K562 (cell line): ENCODE measurements at regions not wholly inside any gene's neighbourhood (a gene's known extent, or its start where the extent isn't known, plus 50 kb on each side); places are given as distances from the start of the nearest gene placed in this dataset.

Experiments used
- DDX20 ChIP-seq: fragments of 450-650 bp; IDR thresholded peaks from 2 replicates; pipeline ENCODE4 v1.6.1; 2016; ENCODE audit warnings: missing genetic modification characterization, low read depth, mild to moderate bottlenecking, missing compliant biosample characterization, moderate library complexity
- HDGF ChIP-seq: fragments of 450-650 bp; IDR thresholded peaks from 2 replicates; pipeline ENCODE4 v1.6.1; 2016
- IRF2 ChIP-seq: sonication (generic); formaldehyde crosslinking; IDR thresholded peaks from 2 replicates; pipeline ENCODE4 v1.8.1; 2022; ENCODE audit warnings: mild to moderate bottlenecking, missing genetic modification reagents
- KLF6 ChIP-seq: fragments of 250-450 bp; sonication (Bioruptor Pico); IDR thresholded peaks from 2 replicates; pipeline ENCODE4 v1.4.0; 2020; ENCODE audit warnings: mild to moderate bottlenecking, moderate library complexity, borderline replicate concordance
- MCM7 ChIP-seq, 2 experiments: fragments of 450-650 bp; IDR thresholded peaks; 2 replicates each; pipeline ENCODE4 v1.6.1; 2016 to 2018
- NCOA1 ChIP-seq: fragments of 450-650 bp; IDR thresholded peaks from 2 replicates; pipeline ENCODE4 v1.6.1; 2016; ENCODE audit warnings: low read depth
- PHF8 ChIP-seq: fragments of 200-600 bp; sonication (generic); IDR thresholded peaks from 2 replicates; pipeline ENCODE4 v1.6.1; 2012; ENCODE audit warnings: mixed run types, mild to moderate bottlenecking, inconsistent platforms, low read length, moderate library complexity, borderline replicate concordance
- SRSF7 ChIP-seq: fragments of 200-400 bp; formaldehyde crosslinking; optimal IDR thresholded peaks from 2 replicates; pipeline ENCODE3; 2017; ENCODE audit warnings: mild to moderate bottlenecking, low read depth, low read length
- ZFX ChIP-seq: sonication (generic); formaldehyde crosslinking; IDR thresholded peaks from 2 replicates; pipeline ENCODE4 v1.8.0; 2022; ENCODE audit warnings: mild to moderate bottlenecking, missing genetic modification reagents, moderate library complexity
- ZNF384 ChIP-seq: IDR thresholded peaks from 2 replicates; pipeline ENCODE4 v1.6.1; 2012; ENCODE audit warnings: low read depth, low read length, improper control_type of control experiment
- TF ChIP-seq, protein P1 (sequence below), 2 experiments: fragments of 450-650 bp in 1 of 2; IDR thresholded peaks; 2 replicates each; pipeline ENCODE4 v1.6.1; 2011 to 2017; ENCODE audit warnings: low read depth in 2 of 2, antibody characterized with exemption in 1 of 2, borderline replicate concordance in 1 of 2, low read length in 1 of 2, mild to moderate bottlenecking in 1 of 2, mixed read lengths in 1 of 2; ENCODE audit not compliant: control insufficient read depth in 1 of 2
- TF ChIP-seq, protein P2 (sequence below): fragments of 450-650 bp; IDR thresholded peaks from 2 replicates; pipeline ENCODE4 v1.6.1; 2017; ENCODE audit warnings: antibody characterized with exemption, mild to moderate bottlenecking
- TF ChIP-seq, protein P3 (sequence below): fragments of 450-650 bp; IDR thresholded peaks from 2 replicates; pipeline ENCODE4 v1.6.1; 2018; ENCODE audit warnings: mild to moderate bottlenecking, low read depth; ENCODE audit not compliant: partially characterized antibody
- TF ChIP-seq, protein P4 (sequence below): sonication (generic); formaldehyde crosslinking; IDR thresholded peaks from 2 replicates; pipeline ENCODE4 v1.8.0; 2022; ENCODE audit warnings: mild to moderate bottlenecking, low read depth, missing genetic modification reagents
- TF ChIP-seq, protein P5 (sequence below), 2 experiments: fragments of 450-650 bp; conservative IDR thresholded peaks; 2 replicates each; pipeline ENCODE4 v1.6.1; 2017; ENCODE audit warnings: mild to moderate bottlenecking in 2 of 2, moderate library complexity in 2 of 2

DNA sequence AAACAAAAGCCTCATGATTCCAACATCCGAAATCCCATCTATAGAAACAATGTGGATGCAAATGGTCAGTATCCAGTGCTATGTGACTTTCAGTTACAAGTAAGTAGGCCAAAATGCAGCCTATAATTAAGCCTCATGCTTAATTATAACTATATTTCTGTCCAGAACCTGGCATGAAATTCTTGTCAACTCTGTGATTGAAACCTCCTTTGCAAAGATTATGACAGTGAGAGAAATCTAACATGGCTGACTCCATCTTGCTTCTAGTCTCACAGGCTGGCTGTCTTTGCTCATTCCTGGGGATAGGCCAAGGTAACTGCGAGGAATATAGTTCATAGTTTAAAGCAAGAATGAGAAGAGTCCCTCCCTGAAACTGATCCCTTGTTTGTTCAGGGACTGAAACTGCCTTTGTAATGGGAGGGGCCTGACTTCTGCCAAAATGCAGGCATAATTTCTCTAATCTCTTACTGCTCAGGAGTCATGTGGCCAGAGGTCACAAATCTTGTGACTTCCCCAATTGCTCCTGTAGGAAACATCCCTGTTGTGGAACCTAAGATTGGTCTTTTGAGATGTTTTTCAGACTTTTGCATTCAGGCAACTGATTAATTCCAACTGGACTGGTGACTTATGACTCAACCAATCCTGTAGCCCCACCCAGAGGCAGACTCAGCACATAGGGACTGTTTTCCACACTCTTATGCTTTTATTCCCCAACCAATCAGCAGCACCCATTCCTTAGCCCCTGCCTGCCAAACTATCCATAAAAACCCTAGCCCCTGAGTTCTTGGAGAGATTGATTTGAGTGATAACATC, 84.5 kb upstream of the TLK1 start (continued):
- TF ChIP-seq ZNF384 (no peak), PHF8 (no peak), ZFX (CRISPR knock-in tag) (peak; percentile 49; the same call in 1 of the 2 replicates), MCM7 (IDR thresholded peaks at IDR 0.05) (no peak), HDGF (no peak), IRF2 (CRISPR knock-in tag) (no peak), NCOA1 (no peak), KLF6 (CRISPR knock-in tag) (peak; percentile 61; the same call in 1 of the 2 replicates), SRSF7 (no peak), DDX20 (tag) (peak; percentile 93)
- TF ChIP-seq, protein P1, sequence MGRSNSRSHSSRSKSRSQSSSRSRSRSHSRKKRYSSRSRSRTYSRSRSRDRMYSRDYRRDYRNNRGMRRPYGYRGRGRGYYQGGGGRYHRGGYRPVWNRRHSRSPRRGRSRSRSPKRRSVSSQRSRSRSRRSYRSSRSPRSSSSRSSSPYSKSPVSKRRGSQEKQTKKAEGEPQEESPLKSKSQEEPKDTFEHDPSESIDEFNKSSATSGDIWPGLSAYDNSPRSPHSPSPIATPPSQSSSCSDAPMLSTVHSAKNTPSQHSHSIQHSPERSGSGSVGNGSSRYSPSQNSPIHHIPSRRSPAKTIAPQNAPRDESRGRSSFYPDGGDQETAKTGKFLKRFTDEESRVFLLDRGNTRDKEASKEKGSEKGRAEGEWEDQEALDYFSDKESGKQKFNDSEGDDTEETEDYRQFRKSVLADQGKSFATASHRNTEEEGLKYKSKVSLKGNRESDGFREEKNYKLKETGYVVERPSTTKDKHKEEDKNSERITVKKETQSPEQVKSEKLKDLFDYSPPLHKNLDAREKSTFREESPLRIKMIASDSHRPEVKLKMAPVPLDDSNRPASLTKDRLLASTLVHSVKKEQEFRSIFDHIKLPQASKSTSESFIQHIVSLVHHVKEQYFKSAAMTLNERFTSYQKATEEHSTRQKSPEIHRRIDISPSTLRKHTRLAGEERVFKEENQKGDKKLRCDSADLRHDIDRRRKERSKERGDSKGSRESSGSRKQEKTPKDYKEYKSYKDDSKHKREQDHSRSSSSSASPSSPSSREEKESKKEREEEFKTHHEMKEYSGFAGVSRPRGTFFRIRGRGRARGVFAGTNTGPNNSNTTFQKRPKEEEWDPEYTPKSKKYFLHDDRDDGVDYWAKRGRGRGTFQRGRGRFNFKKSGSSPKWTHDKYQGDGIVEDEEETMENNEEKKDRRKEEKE (IDR thresholded peaks at IDR 0.05; ENCODE audit: borderline replicate concordance in 1 of 2, control insufficient read depth in 1 of 2, low read depth in 2 of 2, low read length in 1 of 2), result no peak
- TF ChIP-seq, protein P2, sequence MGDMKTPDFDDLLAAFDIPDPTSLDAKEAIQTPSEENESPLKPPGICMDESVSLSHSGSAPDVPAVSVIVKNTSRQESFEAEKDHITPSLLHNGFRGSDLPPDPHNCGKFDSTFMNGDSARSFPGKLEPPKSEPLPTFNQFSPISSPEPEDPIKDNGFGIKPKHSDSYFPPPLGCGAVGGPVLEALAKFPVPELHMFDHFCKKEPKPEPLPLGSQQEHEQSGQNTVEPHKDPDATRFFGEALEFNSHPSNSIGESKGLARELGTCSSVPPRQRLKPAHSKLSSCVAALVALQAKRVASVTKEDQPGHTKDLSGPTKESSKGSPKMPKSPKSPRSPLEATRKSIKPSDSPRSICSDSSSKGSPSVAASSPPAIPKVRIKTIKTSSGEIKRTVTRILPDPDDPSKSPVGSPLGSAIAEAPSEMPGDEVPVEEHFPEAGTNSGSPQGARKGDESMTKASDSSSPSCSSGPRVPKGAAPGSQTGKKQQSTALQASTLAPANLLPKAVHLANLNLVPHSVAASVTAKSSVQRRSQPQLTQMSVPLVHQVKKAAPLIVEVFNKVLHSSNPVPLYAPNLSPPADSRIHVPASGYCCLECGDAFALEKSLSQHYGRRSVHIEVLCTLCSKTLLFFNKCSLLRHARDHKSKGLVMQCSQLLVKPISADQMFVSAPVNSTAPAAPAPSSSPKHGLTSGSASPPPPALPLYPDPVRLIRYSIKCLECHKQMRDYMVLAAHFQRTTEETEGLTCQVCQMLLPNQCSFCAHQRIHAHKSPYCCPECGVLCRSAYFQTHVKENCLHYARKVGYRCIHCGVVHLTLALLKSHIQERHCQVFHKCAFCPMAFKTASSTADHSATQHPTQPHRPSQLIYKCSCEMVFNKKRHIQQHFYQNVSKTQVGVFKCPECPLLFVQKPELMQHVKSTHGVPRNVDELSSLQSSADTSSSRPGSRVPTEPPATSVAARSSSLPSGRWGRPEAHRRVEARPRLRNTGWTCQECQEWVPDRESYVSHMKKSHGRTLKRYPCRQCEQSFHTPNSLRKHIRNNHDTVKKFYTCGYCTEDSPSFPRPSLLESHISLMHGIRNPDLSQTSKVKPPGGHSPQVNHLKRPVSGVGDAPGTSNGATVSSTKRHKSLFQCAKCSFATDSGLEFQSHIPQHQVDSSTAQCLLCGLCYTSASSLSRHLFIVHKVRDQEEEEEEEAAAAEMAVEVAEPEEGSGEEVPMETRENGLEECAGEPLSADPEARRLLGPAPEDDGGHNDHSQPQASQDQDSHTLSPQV, result peak; percentile 97
- TF ChIP-seq, protein P3, sequence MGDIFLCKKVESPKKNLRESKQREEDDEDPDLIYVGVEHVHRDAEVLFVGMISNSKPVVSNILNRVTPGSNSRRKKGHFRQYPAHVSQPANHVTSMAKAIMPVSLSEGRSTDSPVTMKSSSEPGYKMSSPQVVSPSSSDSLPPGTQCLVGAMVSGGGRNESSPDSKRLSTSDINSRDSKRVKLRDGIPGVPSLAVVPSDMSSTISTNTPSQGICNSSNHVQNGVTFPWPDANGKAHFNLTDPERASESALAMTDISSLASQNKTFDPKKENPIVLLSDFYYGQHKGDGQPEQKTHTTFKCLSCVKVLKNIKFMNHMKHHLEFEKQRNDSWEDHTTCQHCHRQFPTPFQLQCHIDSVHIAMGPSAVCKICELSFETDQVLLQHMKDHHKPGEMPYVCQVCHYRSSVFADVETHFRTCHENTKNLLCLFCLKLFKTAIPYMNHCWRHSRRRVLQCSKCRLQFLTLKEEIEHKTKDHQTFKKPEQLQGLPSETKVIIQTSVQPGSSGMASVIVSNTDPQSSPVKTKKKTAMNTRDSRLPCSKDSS, result peak; percentile 94
- TF ChIP-seq, protein P4, sequence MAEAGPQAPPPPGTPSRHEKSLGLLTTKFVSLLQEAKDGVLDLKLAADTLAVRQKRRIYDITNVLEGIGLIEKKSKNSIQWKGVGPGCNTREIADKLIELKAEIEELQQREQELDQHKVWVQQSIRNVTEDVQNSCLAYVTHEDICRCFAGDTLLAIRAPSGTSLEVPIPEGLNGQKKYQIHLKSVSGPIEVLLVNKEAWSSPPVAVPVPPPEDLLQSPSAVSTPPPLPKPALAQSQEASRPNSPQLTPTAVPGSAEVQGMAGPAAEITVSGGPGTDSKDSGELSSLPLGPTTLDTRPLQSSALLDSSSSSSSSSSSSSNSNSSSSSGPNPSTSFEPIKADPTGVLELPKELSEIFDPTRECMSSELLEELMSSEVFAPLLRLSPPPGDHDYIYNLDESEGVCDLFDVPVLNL (CRISPR knock-in tag), result no peak
- TF ChIP-seq, protein P5, sequence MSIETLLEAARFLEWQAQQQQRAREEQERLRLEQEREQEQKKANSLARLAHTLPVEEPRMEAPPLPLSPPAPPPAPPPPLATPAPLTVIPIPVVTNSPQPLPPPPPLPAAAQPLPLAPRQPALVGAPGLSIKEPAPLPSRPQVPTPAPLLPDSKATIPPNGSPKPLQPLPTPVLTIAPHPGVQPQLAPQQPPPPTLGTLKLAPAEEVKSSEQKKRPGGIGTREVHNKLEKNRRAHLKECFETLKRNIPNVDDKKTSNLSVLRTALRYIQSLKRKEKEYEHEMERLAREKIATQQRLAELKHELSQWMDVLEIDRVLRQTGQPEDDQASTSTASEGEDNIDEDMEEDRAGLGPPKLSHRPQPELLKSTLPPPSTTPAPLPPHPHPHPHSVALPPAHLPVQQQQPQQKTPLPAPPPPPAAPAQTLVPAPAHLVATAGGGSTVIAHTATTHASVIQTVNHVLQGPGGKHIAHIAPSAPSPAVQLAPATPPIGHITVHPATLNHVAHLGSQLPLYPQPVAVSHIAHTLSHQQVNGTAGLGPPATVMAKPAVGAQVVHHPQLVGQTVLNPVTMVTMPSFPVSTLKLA (conservative IDR thresholded peaks at IDR 0.05), result peak in 1 of 2 experiments; percentile 6; a peak in 1 of 4 replicates
